ENCODE measurements at regions not wholly inside any gene's neighbourhood (a gene's known extent, or its start where the extent isn't known, plus 50 kb on each side); places are given as distances from the start of the nearest gene placed in this dataset.
"Not testable (repeated sequence)": the region's sequence is repeated elsewhere in the genome, so short reads cannot be mapped to it uniquely, and the experiment has no call there.

DNA sequence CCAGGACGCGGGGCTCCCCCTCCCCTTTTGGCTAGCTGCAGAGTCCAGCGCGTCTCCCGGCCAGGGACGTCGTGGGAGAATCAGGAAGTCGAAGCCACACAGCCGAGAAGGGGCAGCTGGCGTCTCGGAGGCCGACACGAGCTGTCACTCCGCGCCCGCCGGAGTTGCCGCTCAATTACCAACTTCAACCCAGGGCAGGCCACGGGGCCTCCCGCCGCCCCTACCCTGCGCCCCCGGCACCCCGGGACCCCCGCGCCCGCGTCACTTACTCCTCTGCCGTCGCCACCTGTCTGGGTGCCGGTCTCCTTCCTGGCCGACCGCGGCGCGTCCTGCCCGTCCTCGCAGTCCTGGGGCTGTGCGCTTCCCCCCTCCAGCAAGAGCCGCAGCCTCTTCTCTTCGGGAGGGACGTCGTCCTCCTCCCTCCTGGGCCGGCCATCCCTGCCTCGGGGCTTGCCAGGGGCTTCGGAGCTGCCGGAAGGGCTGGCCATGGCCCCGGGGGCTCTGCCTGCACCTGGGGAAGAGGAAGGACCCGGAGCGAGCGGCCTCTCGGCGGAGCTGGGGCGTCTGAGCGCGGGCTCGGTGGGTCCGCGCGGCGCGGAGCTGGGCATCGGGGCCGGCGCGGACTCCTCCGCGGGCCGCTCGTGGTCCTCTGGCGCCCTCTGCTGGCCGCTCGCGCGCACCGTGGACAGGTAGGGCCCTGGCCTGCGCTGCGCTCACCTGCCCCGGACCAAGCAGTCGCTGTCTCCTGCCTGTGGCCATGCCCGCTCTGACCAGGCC is 65.6 kb upstream of the CLEC6A start:
- peak in 6 of 7 donors; percentile 49 to 80 (median 70) for DNase-seq
- TF ChIP-seq, protein P1, sequence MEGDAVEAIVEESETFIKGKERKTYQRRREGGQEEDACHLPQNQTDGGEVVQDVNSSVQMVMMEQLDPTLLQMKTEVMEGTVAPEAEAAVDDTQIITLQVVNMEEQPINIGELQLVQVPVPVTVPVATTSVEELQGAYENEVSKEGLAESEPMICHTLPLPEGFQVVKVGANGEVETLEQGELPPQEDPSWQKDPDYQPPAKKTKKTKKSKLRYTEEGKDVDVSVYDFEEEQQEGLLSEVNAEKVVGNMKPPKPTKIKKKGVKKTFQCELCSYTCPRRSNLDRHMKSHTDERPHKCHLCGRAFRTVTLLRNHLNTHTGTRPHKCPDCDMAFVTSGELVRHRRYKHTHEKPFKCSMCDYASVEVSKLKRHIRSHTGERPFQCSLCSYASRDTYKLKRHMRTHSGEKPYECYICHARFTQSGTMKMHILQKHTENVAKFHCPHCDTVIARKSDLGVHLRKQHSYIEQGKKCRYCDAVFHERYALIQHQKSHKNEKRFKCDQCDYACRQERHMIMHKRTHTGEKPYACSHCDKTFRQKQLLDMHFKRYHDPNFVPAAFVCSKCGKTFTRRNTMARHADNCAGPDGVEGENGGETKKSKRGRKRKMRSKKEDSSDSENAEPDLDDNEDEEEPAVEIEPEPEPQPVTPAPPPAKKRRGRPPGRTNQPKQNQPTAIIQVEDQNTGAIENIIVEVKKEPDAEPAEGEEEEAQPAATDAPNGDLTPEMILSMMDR (IDR thresholded peaks at IDR 0.05): peak; percentile 20 to 83 (median 40)
- H3K4me1 ChIP-seq (replicated peaks in 1 of 2); H3K36me3 ChIP-seq (replicated peaks in 1 of 2); H3K27ac ChIP-seq; intact Hi-C loops (cut with DNase I); H3K27me3 ChIP-seq; H3K9me3 ChIP-seq (replicated peaks in 1 of 3): not testable (repeated sequence)
- H3K4me3 ChIP-seq: peak overlapping the region in 1 of 4 donors; percentile 60
- 0 to 1% (median 0%) methylated on average over 3 to 81 of the region's 81 CpGs for WGBS, 4 donors

DNA sequence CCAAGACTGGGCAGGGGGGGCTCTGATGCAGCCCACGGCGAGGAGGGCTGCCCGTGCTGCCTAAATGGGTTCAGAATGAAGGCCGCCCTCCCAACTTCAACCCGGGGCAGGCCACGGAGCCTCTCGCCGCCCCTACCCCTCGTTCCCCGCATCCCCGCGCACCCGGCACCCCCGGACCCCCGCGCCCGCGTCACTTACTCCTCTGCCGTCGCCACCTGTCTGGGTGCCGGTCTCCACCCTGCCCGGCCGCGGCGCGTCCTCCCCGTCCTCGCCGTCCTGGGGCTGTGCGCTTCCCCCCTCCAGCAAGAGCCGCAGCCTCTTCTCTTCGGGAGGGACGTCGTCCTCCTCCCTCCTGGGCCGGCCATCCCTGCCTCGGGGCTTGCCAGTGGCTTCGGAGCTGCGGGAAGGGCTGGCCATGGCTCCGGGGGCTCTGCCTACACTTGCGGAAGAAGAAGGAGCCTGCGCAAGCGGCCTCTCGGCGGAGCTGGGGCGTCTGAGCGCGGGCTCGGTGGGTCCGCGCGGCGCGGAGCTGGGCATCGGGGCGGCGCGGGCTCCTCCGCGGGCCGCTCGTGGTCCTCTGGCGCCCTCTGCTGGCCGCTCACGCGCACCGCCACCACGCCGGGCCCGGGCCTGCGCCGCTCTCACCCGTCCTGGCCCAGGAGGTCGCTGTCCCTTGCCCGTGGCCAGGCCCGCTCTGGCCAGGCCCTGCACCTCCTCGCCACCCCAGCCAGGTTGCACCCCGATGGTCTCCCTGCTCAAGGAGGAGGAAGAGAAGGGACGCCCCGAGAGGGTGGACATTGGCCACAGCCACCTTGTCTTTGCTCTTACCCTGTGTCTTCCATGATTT is 59.3 kb upstream of the CLEC6A start:
- H3K27ac ChIP-seq; H3K27me3 ChIP-seq; intact Hi-C loops (cut with DNase I); H3K36me3 ChIP-seq (replicated peaks in 1 of 2); H3K4me1 ChIP-seq (replicated peaks in 1 of 2); H3K9me3 ChIP-seq (replicated peaks in 1 of 3): not testable (repeated sequence)
- WGBS, 4 donors: 0 to 7% (median 3%) methylated on average over 3 to 74 of the region's 79 CpGs
- TF ChIP-seq, protein P1 (IDR thresholded peaks at IDR 0.05): peak in 2 of 6 experiments; percentile 6 to 71
- peak; percentile 45 to 70 (median 59) for DNase-seq
- peak overlapping the region in 1 of 4 donors; percentile 46 for H3K4me3 ChIP-seq

DNA sequence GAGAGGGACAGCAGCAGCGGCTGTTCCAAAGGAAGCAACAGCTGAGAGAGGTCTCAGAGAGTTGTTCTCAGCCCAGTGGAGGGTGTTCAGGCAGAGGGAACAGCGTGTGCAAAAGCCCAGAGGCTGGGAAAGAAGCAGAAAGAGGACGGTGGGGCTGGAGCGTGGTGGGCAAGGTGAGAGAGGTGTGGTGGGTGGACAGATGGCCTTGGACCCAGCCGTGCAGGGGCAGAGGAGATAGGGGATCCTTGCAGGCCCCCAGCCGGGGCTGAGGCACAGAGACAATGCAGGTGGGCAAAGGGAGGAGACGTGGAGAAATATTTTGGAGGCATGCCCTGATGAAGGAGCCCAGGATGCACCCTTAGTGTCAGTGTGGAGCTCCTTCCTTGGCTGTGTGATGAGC is 58.4 kb upstream of the CLEC6A start:
- H3K9me3 ChIP-seq (replicated peaks in 1 of 3); H3K27ac ChIP-seq; H3K36me3 ChIP-seq (replicated peaks in 1 of 2); H3K4me1 ChIP-seq (replicated peaks in 1 of 2); H3K27me3 ChIP-seq; H3K4me3 ChIP-seq; intact Hi-C loops (cut with DNase I); DNase-seq: not testable (repeated sequence)
- WGBS, 4 donors: 43 to 55% (median 48%) methylated on average over 6 to 7 of the region's 7 CpGs

DNA sequence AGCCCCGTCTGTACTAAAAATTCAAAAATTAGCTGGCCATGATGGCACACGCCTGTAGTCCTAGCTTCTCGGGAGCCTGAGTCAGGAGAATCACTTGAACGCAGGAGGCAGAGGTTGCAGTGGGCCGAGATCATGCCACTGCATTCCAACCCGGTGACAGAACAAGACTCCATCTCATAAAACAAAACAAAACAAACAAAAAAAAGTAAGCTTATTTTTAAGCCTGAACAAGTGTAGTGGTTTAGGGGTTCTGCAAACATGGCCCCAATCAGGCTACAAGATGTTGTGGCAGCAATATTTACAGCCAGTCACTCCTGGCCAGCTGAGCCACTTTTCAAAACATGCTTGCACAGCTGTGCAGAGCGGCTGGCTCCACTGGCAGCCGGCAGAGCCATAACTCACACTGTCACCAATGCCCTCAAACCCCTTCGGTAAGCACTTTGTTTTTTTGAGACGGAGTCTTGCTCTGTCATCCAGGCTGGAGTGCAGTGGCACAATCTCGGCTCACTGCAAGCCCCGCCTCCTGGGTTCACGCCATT is 56.2 kb upstream of the CLEC6A start:
- intact Hi-C loops (cut with DNase I); H3K4me3 ChIP-seq; H3K36me3 ChIP-seq (replicated peaks in 1 of 2); DNase-seq; H3K27ac ChIP-seq; H3K9me3 ChIP-seq (replicated peaks in 1 of 3); H3K4me1 ChIP-seq (replicated peaks in 1 of 2); H3K27me3 ChIP-seq: not testable (repeated sequence)
- WGBS, 4 donors: 52 to 66% (median 59%) methylated on average over 11 to 13 of the region's 13 CpGs

DNA sequence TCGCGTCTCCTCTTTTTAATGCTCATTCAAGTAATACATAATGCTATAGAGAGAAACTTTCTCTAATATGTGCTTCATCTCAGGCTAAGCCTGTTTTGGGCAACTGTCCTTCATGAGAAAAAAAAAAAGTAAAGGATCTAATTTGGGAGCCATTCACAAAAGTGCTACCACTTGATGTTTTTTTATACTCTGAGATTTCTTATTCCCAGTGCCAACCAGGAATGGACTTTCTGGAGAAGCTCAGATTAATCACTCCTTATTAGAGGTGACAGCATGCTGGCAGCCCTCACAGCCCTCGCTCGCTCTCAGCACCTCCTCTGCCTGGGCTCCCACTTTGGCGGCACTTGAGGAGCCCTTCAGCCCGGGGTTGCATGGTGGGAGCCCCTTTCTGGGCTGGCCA is 51.9 kb upstream of the CLEC6A start:
- H3K27ac ChIP-seq; H3K9me3 ChIP-seq (replicated peaks in 1 of 3); H3K27me3 ChIP-seq; H3K4me1 ChIP-seq (replicated peaks in 1 of 2); DNase-seq; intact Hi-C loops (cut with DNase I); H3K4me3 ChIP-seq; H3K36me3 ChIP-seq (replicated peaks in 1 of 2): not testable (repeated sequence)
- 84 to 91% (median 90%) methylated on average over 6 of the region's 6 CpGs for WGBS, 4 donors

DNA sequence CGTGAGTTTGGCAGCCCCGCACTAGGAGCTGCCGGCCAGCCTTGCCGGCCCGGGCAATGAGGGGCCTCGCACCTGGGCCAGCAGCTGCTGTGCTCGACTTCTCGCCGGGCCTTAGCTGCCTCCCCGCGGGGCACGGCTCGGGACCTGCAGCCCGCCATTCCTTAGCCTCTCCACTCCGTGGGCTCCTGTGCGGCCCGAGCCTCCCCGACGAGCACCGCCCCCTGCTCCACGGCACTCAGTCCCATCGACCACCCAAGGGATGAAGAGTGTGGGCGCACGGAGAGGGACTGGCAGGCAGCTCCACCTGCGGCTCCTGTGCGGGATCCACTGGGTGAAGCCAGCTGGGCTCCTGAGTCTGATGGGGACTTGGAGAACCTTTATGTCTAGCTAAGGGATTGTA is 51.4 kb upstream of the CLEC6A start:
- H3K4me1 ChIP-seq (replicated peaks in 1 of 2); intact Hi-C loops (cut with DNase I); H3K9me3 ChIP-seq (replicated peaks in 1 of 3); H3K4me3 ChIP-seq; H3K36me3 ChIP-seq (replicated peaks in 1 of 2); H3K27ac ChIP-seq; H3K27me3 ChIP-seq; DNase-seq: not testable (repeated sequence)
- 89 to 95% (median 91%) methylated on average over 11 to 26 of the region's 26 CpGs; no CpG with 5 or more reads in 1 of the 4 donors for WGBS, 4 donors

All from adrenal gland (tissue), 9 donors.